HG02870 (cell line): ENCODE measurements at regions not wholly inside any gene's neighbourhood (a gene's known extent, or its start where the extent isn't known, plus 50 kb on each side); places are given as distances from the start of the nearest gene placed in this dataset.
A peak's percentile ranks its signal among the peaks of the same experiment; 100 is the strongest.

Experiments used
- ATAC-seq: cut with Tn5 transposase; IDR thresholded peaks from one replicate; pipeline ENCODE4 v1.9.1; 2021; ENCODE audit warnings: mild to moderate bottlenecking, moderate library complexity; ENCODE audit not compliant: unreplicated experiment

- peak; percentile 67 for ATAC-seq
These were observed 159.1 kb upstream of the KCNK2 start for GRCh38 chr1:214923278-214923915.

GRCh38 chr1:214927796-214928195 is 154.7 kb upstream of the KCNK2 start:
- no peak for ATAC-seq

GRCh38 chr1:214928574-214928973 is 154.0 kb upstream of the KCNK2 start:
- no peak for ATAC-seq

- no peak for ATAC-seq
These were observed 149.2 kb upstream of the KCNK2 start for GRCh38 chr1:214933375-214933774.

- no peak for ATAC-seq
These were observed 148.5 kb upstream of the KCNK2 start for GRCh38 chr1:214934045-214934444.

GRCh38 chr1:214935258-214935657 is 147.3 kb upstream of the KCNK2 start:
- no peak for ATAC-seq

- no peak for ATAC-seq
These were observed 143.4 kb upstream of the KCNK2 start for GRCh38 chr1:214939180-214939579.

GRCh38 chr1:214941061-214941460 is 141.5 kb upstream of the KCNK2 start:
- no peak for ATAC-seq

- no peak for ATAC-seq
These were observed 139.5 kb upstream of the KCNK2 start for GRCh38 chr1:214943054-214943453.

GRCh38 chr1:214946615-214947014 is 135.9 kb upstream of the KCNK2 start:
- ATAC-seq = no peak

- no peak for ATAC-seq
These were observed 129.9 kb upstream of the KCNK2 start for GRCh38 chr1:214952648-214953047.

GRCh38 chr1:214953901-214954616 is 128.5 kb upstream of the KCNK2 start:
- no peak for ATAC-seq

- ATAC-seq = no peak
These were observed 128.0 kb upstream of the KCNK2 start for GRCh38 chr1:214954617-214954949.

- no peak for ATAC-seq
These were observed 125.0 kb upstream of the KCNK2 start for GRCh38 chr1:214957330-214958137.

GRCh38 chr1:214958486-214958885 is 124.1 kb upstream of the KCNK2 start:
- no peak for ATAC-seq

- no peak for ATAC-seq
These were observed 116.2 kb upstream of the KCNK2 start for GRCh38 chr1:214966346-214966745.

- ATAC-seq = no peak
These were observed 114.5 kb upstream of the KCNK2 start for GRCh38 chr1:214967865-214968575.

- no peak for ATAC-seq
These were observed 112.5 kb upstream of the KCNK2 start for GRCh38 chr1:214970016-214970415.

- ATAC-seq = no peak
These were observed 111.5 kb upstream of the KCNK2 start for GRCh38 chr1:214971071-214971470.

GRCh38 chr1:214974002-214974401 is 108.5 kb upstream of the KCNK2 start:
- ATAC-seq = no peak

- ATAC-seq = no peak
These were observed 105.9 kb upstream of the KCNK2 start for GRCh38 chr1:214976665-214977064.
